Caco-2 (cell line): ENCODE measurements at regions not wholly inside any gene's neighbourhood (a gene's known extent, or its start where the extent isn't known, plus 50 kb on each side); places are given as distances from the start of the nearest gene placed in this dataset.

ENCODE experiments used
- BruUV-seq: library from RNA; stranded (reverse); fragments of 400-500 nt; replicated peaks from 2 replicates; lab custom pipeline; 2021; lab: Mats Ljungman, UMichigan
- CTCF ChIA-PET: fragments of 300-600 bp; sonication (Branson Sonifier 250); formaldehyde crosslinking; loops from one replicate; lab custom pipeline; 2022; ENCODE audit warnings: antibody characterized with exemption; lab: Charles Lee
- POLR2A ChIA-PET: fragments of 300-600 bp; sonication (Branson Sonifier 250); formaldehyde crosslinking; loops from one replicate; lab custom pipeline; 2022; ENCODE audit warnings: antibody characterized with exemption; lab: Charles Lee
- DNase-seq, 2 experiments: peaks; one replicate each; pipeline versions ENCODE4 v3.0.0 to v3.0.0-alpha.2; 2020 to 2022
- H3K27me3 ChIP-seq: replicated peaks from 2 replicates; pipeline ENCODE4 v1.6.0; 2011; ENCODE audit warnings: low read length; ENCODE audit not compliant: control insufficient read depth, insufficient read depth
- H3K36me3 ChIP-seq: 2 replicates; pipeline ENCODE4 v1.5.1; 2011; ENCODE audit warnings: low read length; ENCODE audit not compliant: control insufficient read depth, insufficient read depth
- H3K4me1 ChIP-seq: fragments of 250-450 bp; sonication (Bioruptor Pico); 2 replicates; pipeline ENCODE4 v1.5.1; 2020; ENCODE audit warnings: mild to moderate bottlenecking
- H3K4me3 ChIP-seq: 2 replicates; pipeline ENCODE4 v1.5.1; 2011; ENCODE audit warnings: low read depth, mild to moderate bottlenecking, control low read depth, low read length
- H3K9me3 ChIP-seq: fragments of 250-450 bp; sonication (Bioruptor Pico); 2 replicates; pipeline ENCODE4 v1.5.1; 2020; ENCODE audit warnings: mild to moderate bottlenecking, moderate library complexity
- H3K27ac Mint-ChIP-seq: one replicate; pipeline ENCODE4 v1.8.0; 2022; ENCODE audit warnings: mixed read lengths; ENCODE audit not compliant: unreplicated experiment
- H3K27me3 Mint-ChIP-seq: one replicate; pipeline ENCODE4 v1.8.0; 2022; ENCODE audit warnings: mixed read lengths; ENCODE audit not compliant: insufficient read depth, unreplicated experiment
- H3K36me3 Mint-ChIP-seq: one replicate; pipeline ENCODE4 v1.8.0; 2022; ENCODE audit warnings: mild to moderate bottlenecking, mixed read lengths; ENCODE audit not compliant: insufficient read depth, unreplicated experiment
- H3K4me1 Mint-ChIP-seq: one replicate; pipeline ENCODE4 v1.8.0; 2022; ENCODE audit warnings: low read depth, mixed read lengths; ENCODE audit not compliant: unreplicated experiment
- H3K4me3 Mint-ChIP-seq: one replicate; pipeline ENCODE4 v1.8.0; 2022; ENCODE audit warnings: mild to moderate bottlenecking, moderate library complexity, mixed read lengths; ENCODE audit not compliant: unreplicated experiment
- H3K9me3 Mint-ChIP-seq: one replicate; pipeline ENCODE4 v1.8.0; 2022; ENCODE audit warnings: mixed read lengths; ENCODE audit not compliant: unreplicated experiment
- CTCF ChIP-seq, 2 experiments: fragments of 200-600 bp in 1 of 2; IDR thresholded peaks; 1 replicate in 1 of 2; 2 replicates in 1 of 2; pipeline versions ENCODE4 v1.5.1 to v1.8.0; 2011 to 2022; ENCODE audit warnings: antibody characterized with exemption in 1 of 2, control low read depth in 1 of 2, inconsistent platforms in 1 of 2, low read depth in 1 of 2, low read length in 1 of 2, mild to moderate bottlenecking in 1 of 2, moderate library complexity in 1 of 2; ENCODE audit not compliant: insufficient read depth in 1 of 2, severe bottlenecking in 1 of 2, unreplicated experiment in 1 of 2
- intact Hi-C: fragments of 100-400 bp; cut with micrococcal nuclease; formaldehyde crosslinking; loops from one replicate; pipeline ENCODE4 v1.10.0; 2022; ENCODE audit not compliant: unreplicated experiment

GRCh38 chr15:69760890-69761568 is 308.4 kb downstream of the RPLP1 start:
- BruUV-seq, result no TSS peak
- H3K9me3 Mint-ChIP-seq, result no peaks in the 10 kb centered on the region
- intact Hi-C loops, result loop anchor here (10.0 kb wide), 1 partner anchor 286 kb away; no protein-coding TSS in a partner anchor
- ChIA-PET POLR2A (no interaction called here), CTCF (no interaction called here)
- H3K36me3 Mint-ChIP-seq, result no peaks in the 10 kb centered on the region
- peak; percentile 32 to 48 for DNase-seq
- no peak for TF ChIP-seq CTCF (IDR thresholded peaks at IDR 0.05; ENCODE audit: insufficient read depth in 1 of 2, low read depth in 1 of 2, low read length in 1 of 2, severe bottlenecking in 1 of 2, unreplicated experiment in 1 of 2)
- H3K4me1 Mint-ChIP-seq, result peaks cover 16% of the 10 kb centered on the region
- H3K4me1 ChIP-seq, result 0 out of 2 replicates have a peak, but pooled peaks cover 7% of the 10 kb centered on the region
- peaks cover 2% of the 10 kb centered on the region for H3K27me3 Mint-ChIP-seq
- no peaks in the 10 kb centered on the region for H3K36me3 ChIP-seq
- H3K4me3 Mint-ChIP-seq, result no peak overlapping the region
- H3K27ac Mint-ChIP-seq, result no peak overlapping the region
- H3K27me3 ChIP-seq, result no peaks in the 10 kb centered on the region
- H3K4me3 ChIP-seq, result no peak overlapping the region
- no peaks in the 10 kb centered on the region for H3K9me3 ChIP-seq

GRCh38 chr15:69762373-69763148 is 309.9 kb downstream of the RPLP1 start:
- BruUV-seq, result no TSS peak
- Mint-ChIP-seq H3K27me3 (peaks cover 2% of the 10 kb centered on the region), H3K9me3 (no peaks in the 10 kb centered on the region), H3K4me1 (peaks cover 16% of the 10 kb centered on the region), H3K4me3 (no peak overlapping the region), H3K27ac (no peak overlapping the region), H3K36me3 (no peaks in the 10 kb centered on the region)
- ChIA-PET POLR2A (no interaction called here), CTCF (interaction anchor here (0.6 kb wide), 1 partner anchor 378 kb away, joined by 3 read pairs; no protein-coding TSS in a partner anchor)
- no peaks in the 10 kb centered on the region for H3K36me3 ChIP-seq
- no peak for TF ChIP-seq CTCF (IDR thresholded peaks at IDR 0.05; ENCODE audit: insufficient read depth in 1 of 2, low read depth in 1 of 2, low read length in 1 of 2, severe bottlenecking in 1 of 2, unreplicated experiment in 1 of 2)
- H3K27me3 ChIP-seq, result no peaks in the 10 kb centered on the region
- DNase-seq, result peak in 1 of 2 experiments; percentile 23
- H3K9me3 ChIP-seq, result no peaks in the 10 kb centered on the region
- H3K4me1 ChIP-seq, result 0 out of 2 replicates have a peak, but pooled peaks cover 7% of the 10 kb centered on the region
- no peak overlapping the region for H3K4me3 ChIP-seq
- intact Hi-C loops, result loop anchor here (10.0 kb wide), 1 partner anchor 288 kb away; no protein-coding TSS in a partner anchor

GRCh38 chr15:69763831-69764230 is 311.2 kb downstream of the RPLP1 start:
- Mint-ChIP-seq H3K27ac (no peak overlapping the region), H3K36me3 (no peaks in the 10 kb centered on the region), H3K4me1 (peaks cover 16% of the 10 kb centered on the region), H3K9me3 (no peaks in the 10 kb centered on the region), H3K4me3 (no peak overlapping the region), H3K27me3 (peaks cover 2% of the 10 kb centered on the region)
- Histone ChIP-seq H3K4me3 (no peak overlapping the region), H3K36me3 (no peaks in the 10 kb centered on the region), H3K9me3 (no peaks in the 10 kb centered on the region), H3K4me1 (0 out of 2 replicates have a peak, but pooled peaks cover 7% of the 10 kb centered on the region), H3K27me3 (no peaks in the 10 kb centered on the region)
- CTCF ChIA-PET, result interaction anchor here (0.6 kb wide), 1 partner anchor 12 kb away, joined by 3 read pairs; no protein-coding TSS in a partner anchor
- intact Hi-C loops, result loop anchor here (10.0 kb wide), 1 partner anchor 289 kb away; no protein-coding TSS in a partner anchor
- no peak for DNase-seq
- no TSS peak for BruUV-seq
- POLR2A ChIA-PET, result no interaction called here
- no peak for TF ChIP-seq CTCF (IDR thresholded peaks at IDR 0.05; ENCODE audit: insufficient read depth in 1 of 2, low read depth in 1 of 2, low read length in 1 of 2, severe bottlenecking in 1 of 2, unreplicated experiment in 1 of 2)
